H9 (cell line): ENCODE measurements at regions not wholly inside any gene's neighbourhood (a gene's known extent, or its start where the extent isn't known, plus 50 kb on each side); places are given as distances from the start of the nearest gene placed in this dataset.

Experiments
- DNase-seq: peaks from one replicate; pipeline ENCODE4 v3.0.0-alpha.2; 2017
- H2AFZ ChIP-seq: one replicate; pipeline ENCODE4 v1.6.1; 2013; ENCODE audit warnings: mild to moderate bottlenecking, low read length, control low read depth, moderate library complexity
- H2AK5ac ChIP-seq: 2 replicates; pipeline ENCODE4 v1.6.1; 2013; ENCODE audit warnings: low read length, control low read depth, mixed read lengths; ENCODE audit not compliant: insufficient read length
- H2BK120ac ChIP-seq: one replicate; pipeline ENCODE4 v1.6.1; 2013; ENCODE audit warnings: low read depth, mild to moderate bottlenecking, low read length, control low read depth, inconsistent platforms; ENCODE audit not compliant: poor library complexity, severe bottlenecking
- H2BK12ac ChIP-seq: 2 replicates; pipeline ENCODE4 v1.6.1; 2013; ENCODE audit warnings: low read length, control low read depth, mixed read lengths, low read depth; ENCODE audit not compliant: insufficient read length
- H2BK15ac ChIP-seq: 2 replicates; pipeline ENCODE4 v1.6.1; 2013; ENCODE audit warnings: low read depth, low read length, control low read depth
- H2BK20ac ChIP-seq: one replicate; pipeline ENCODE4 v1.6.1; 2013; ENCODE audit warnings: low read depth, mild to moderate bottlenecking, low read length, control low read depth, inconsistent platforms; ENCODE audit not compliant: poor library complexity, severe bottlenecking
- H2BK5ac ChIP-seq: 2 replicates; pipeline ENCODE4 v1.6.1; 2013; ENCODE audit warnings: low read length, control low read depth, mixed read lengths; ENCODE audit not compliant: insufficient read length
- H3K14ac ChIP-seq: 2 replicates; pipeline ENCODE4 v1.6.1; 2013; ENCODE audit warnings: low read length, control low read depth; ENCODE audit not compliant: insufficient read depth
- H3K18ac ChIP-seq: 2 replicates; pipeline ENCODE4 v1.6.1; 2013; ENCODE audit warnings: low read depth, mild to moderate bottlenecking, mixed read lengths, low read length, control low read depth; ENCODE audit not compliant: insufficient read length
- H3K23ac ChIP-seq: 2 replicates; pipeline ENCODE4 v1.6.1; 2013; ENCODE audit warnings: low read length, control low read depth, mixed read lengths, low read depth; ENCODE audit not compliant: insufficient read length
- H3K23me2 ChIP-seq: 2 replicates; pipeline ENCODE4 v1.6.1; 2013; ENCODE audit warnings: low read depth, mild to moderate bottlenecking, mixed read lengths, low read length, control low read depth; ENCODE audit not compliant: insufficient read length, poor library complexity, severe bottlenecking
- H3K27ac ChIP-seq: 2 replicates; pipeline ENCODE4 v1.5.1; 2013; ENCODE audit warnings: low read length, control low read depth, mixed read lengths, low read depth; ENCODE audit not compliant: insufficient read length
- H3K27me3 ChIP-seq: 2 replicates; pipeline ENCODE4 v1.6.1; 2013; ENCODE audit warnings: low read length, control low read depth, inconsistent platforms; ENCODE audit not compliant: insufficient read depth
- H3K4ac ChIP-seq: 2 replicates; pipeline ENCODE4 v1.6.1; 2013; ENCODE audit warnings: low read depth, mild to moderate bottlenecking, control low read depth, inconsistent platforms, low read length, moderate library complexity
- H3K4me1 ChIP-seq: 2 replicates; pipeline ENCODE4 v1.6.1; 2013; ENCODE audit warnings: low read length, control low read depth, inconsistent platforms; ENCODE audit not compliant: insufficient read depth
- H3K4me2 ChIP-seq: 2 replicates; pipeline ENCODE4 v1.6.1; 2013; ENCODE audit warnings: low read length, control low read depth, mixed read lengths; ENCODE audit not compliant: insufficient read length, insufficient read depth
- H3K56ac ChIP-seq: 2 replicates; pipeline ENCODE4 v1.6.1; 2013; ENCODE audit warnings: low read depth, mild to moderate bottlenecking, mixed read lengths, low read length, control low read depth; ENCODE audit not compliant: insufficient read length
- H3K79me1 ChIP-seq: 2 replicates; pipeline ENCODE4 v1.6.1; 2013; ENCODE audit warnings: low read depth, mild to moderate bottlenecking, moderate library complexity, low read length, control low read depth, inconsistent platforms; ENCODE audit not compliant: insufficient read depth, poor library complexity, severe bottlenecking
- H3K79me2 ChIP-seq: 2 replicates; pipeline ENCODE4 v1.6.1; 2013; ENCODE audit warnings: low read length, control low read depth, inconsistent platforms; ENCODE audit not compliant: insufficient read depth
- H3K9ac ChIP-seq: 2 replicates; pipeline ENCODE4 v1.6.1; 2013; ENCODE audit warnings: low read length, control low read depth, mixed read lengths; ENCODE audit not compliant: insufficient read length; ENCODE audit errors: extremely low read depth
- H3K9me3 ChIP-seq: one replicate; pipeline ENCODE4 v1.6.1; 2013; ENCODE audit warnings: low read depth, low read length, inconsistent platforms; ENCODE audit not compliant: control insufficient read depth
- H3T11ph ChIP-seq: one replicate; pipeline ENCODE4 v1.6.1; 2013; ENCODE audit warnings: mild to moderate bottlenecking, low read length, control low read depth, inconsistent platforms
- H4K20me1 ChIP-seq: one replicate; pipeline ENCODE4 v1.6.1; 2013; ENCODE audit not compliant: control insufficient read depth, insufficient read length, insufficient read depth
- H4K5ac ChIP-seq: 2 replicates; pipeline ENCODE4 v1.6.1; 2013; ENCODE audit warnings: low read depth, mild to moderate bottlenecking, mixed read lengths, low read length, control low read depth; ENCODE audit not compliant: insufficient read length
- H4K8ac ChIP-seq: replicated peaks from 2 replicates; pipeline ENCODE4 v1.6.1; 2013; ENCODE audit warnings: low read length, control low read depth, mixed read lengths, low read depth; ENCODE audit not compliant: insufficient read length
- H4K91ac ChIP-seq: 2 replicates; pipeline ENCODE4 v1.6.1; 2013; ENCODE audit warnings: low read depth, mild to moderate bottlenecking, moderate library complexity, mixed read lengths, low read length, control low read depth; ENCODE audit not compliant: insufficient read length
- H3K27ac Mint-ChIP-seq, 3 experiments: 2 replicates in 2 of 3; 3 replicates in 1 of 3; pipeline ENCODE4 v1.8.0; 2020 to 2021; ENCODE audit warnings: mixed read lengths in 3 of 3, mild to moderate bottlenecking in 1 of 3, moderate library complexity in 1 of 3
- H3K27me3 Mint-ChIP-seq: 2 replicates; pipeline ENCODE4 v1.8.0; 2021; ENCODE audit warnings: low read depth, mild to moderate bottlenecking, moderate library complexity, mixed read lengths
- H3K36me3 Mint-ChIP-seq, 3 experiments: 2 replicates in 2 of 3; 3 replicates in 1 of 3; pipeline ENCODE4 v1.8.0; 2020 to 2021; ENCODE audit warnings: low read depth in 3 of 3, mixed read lengths in 3 of 3; ENCODE audit not compliant: insufficient read depth in 1 of 3
- H3K4me1 Mint-ChIP-seq, 2 experiments: 2 replicates each; pipeline ENCODE4 v1.8.0; 2020; ENCODE audit warnings: mixed read lengths in 2 of 2
- H3K4me3 Mint-ChIP-seq, 2 experiments: 2 replicates in 1 of 2; 3 replicates in 1 of 2; pipeline ENCODE4 v1.8.0; 2020 to 2021; ENCODE audit warnings: mild to moderate bottlenecking in 2 of 2, mixed read lengths in 2 of 2, moderate library complexity in 1 of 2
- H3K9me3 Mint-ChIP-seq, 2 experiments: 2 replicates in 1 of 2; 3 replicates in 1 of 2; pipeline ENCODE4 v1.8.0; 2020; ENCODE audit warnings: mild to moderate bottlenecking in 2 of 2, mixed read lengths in 2 of 2, moderate library complexity in 1 of 2
- CTCF ChIP-seq: fragments of 200-600 bp; sonication (generic); conservative IDR thresholded peaks from 3 replicates; pipeline ENCODE4 v1.8.0; 2021; ENCODE audit warnings: antibody characterized with exemption, mild to moderate bottlenecking
- WGBS: extraction: QIAGEN DNeasy Blood & Tissue Kit; methylation state at CpG from one replicate; pipeline ENCODE4 v1.1.7; 2013; ENCODE audit warnings: missing lambda C conversion rate, low lambda C conversion rate, mixed read lengths; ENCODE audit not compliant: insufficient read length; ENCODE audit errors: extremely low coverage; 5-methylcytosine and 5-hydroxymethylcytosine counted together

GRCh38 chr21:24995216-24995615 lies 612.1 kb downstream of the MRPL39 start:
- no peak overlapping the region for H3K4ac ChIP-seq
- H3K27me3 ChIP-seq, result no peaks in the 10 kb centered on the region
- H3K4me2 ChIP-seq, result no peak overlapping the region
- peaks cover 57 to 79% of the 10 kb centered on the region in 2 experiments for H3K9me3 Mint-ChIP-seq
- H4K8ac ChIP-seq, result no peak overlapping the region
- H3K79me2 ChIP-seq, result no peaks in the 10 kb centered on the region
- H3K9ac ChIP-seq, result no peak overlapping the region
- H3K4me1 Mint-ChIP-seq, result peaks cover 3 to 11% of the 10 kb centered on the region in 2 experiments
- no peaks in the 10 kb centered on the region; a peak in 1 of 7 replicates for H3K36me3 Mint-ChIP-seq
- no peak overlapping the region for H2BK5ac ChIP-seq
- peak overlapping the region in 1 of 3 experiments; percentile 61; a peak in 2 of 7 replicates for H3K27ac Mint-ChIP-seq
- H3K23me2 ChIP-seq, result no peaks in the 10 kb centered on the region
- H2BK120ac ChIP-seq, result no peak overlapping the region
- H2BK12ac ChIP-seq, result no peak overlapping the region
- no peak for TF ChIP-seq CTCF
- no CpG with 5 or more reads among the region's 3 CpGs for WGBS
- H2BK20ac ChIP-seq, result no peak overlapping the region
- no peaks in the 10 kb centered on the region for H3K27me3 Mint-ChIP-seq
- no peak overlapping the region for H4K5ac ChIP-seq
- H3K9me3 ChIP-seq, result no peaks in the 10 kb centered on the region
- H4K91ac ChIP-seq, result no peak overlapping the region
- no peak for DNase-seq
- H2BK15ac ChIP-seq, result no peak overlapping the region
- H3K56ac ChIP-seq, result no peak overlapping the region
- no peak overlapping the region for H3K23ac ChIP-seq
- H3T11ph ChIP-seq, result no peak overlapping the region
- H3K79me1 ChIP-seq, result no peaks in the 10 kb centered on the region
- no peak overlapping the region for H3K4me3 Mint-ChIP-seq
- H3K27ac ChIP-seq, result no peak overlapping the region
- no peak overlapping the region for H2AFZ ChIP-seq
- H2AK5ac ChIP-seq, result no peak overlapping the region
- no peaks in the 10 kb centered on the region for H3K4me1 ChIP-seq
- H3K18ac ChIP-seq, result no peak overlapping the region
- H3K14ac ChIP-seq, result no peak overlapping the region
- no peaks in the 10 kb centered on the region for H4K20me1 ChIP-seq
